GM21786 (cell line): ENCODE measurements at regions not wholly inside any gene's neighbourhood (a gene's known extent, or its start where the extent isn't known, plus 50 kb on each side); places are given as distances from the start of the nearest gene placed in this dataset.
"Not testable (repeated sequence)": the region's sequence is repeated elsewhere in the genome, so short reads cannot be mapped to it uniquely, and the experiment has no call there.

Experiments used
- ATAC-seq: cut with Tn5 transposase; IDR thresholded peaks from one replicate; pipeline ENCODE4 v1.9.1; 2021; ENCODE audit not compliant: unreplicated experiment

GRCh38 chr7:125278318-125278717, 348.7 kb upstream of the POT1 start:
- ATAC-seq = no peak

GRCh38 chr7:125274742-125275141, 345.1 kb upstream of the POT1 start:
- not testable (repeated sequence) for ATAC-seq

- not testable (repeated sequence) for ATAC-seq
Measured at GRCh38 chr7:125264174-125264856, 334.7 kb upstream of the POT1 start.

GRCh38 chr7:125258876-125259417, 329.3 kb upstream of the POT1 start:
- ATAC-seq = not testable (repeated sequence)

GRCh38 chr7:125257617-125258016, 328.0 kb upstream of the POT1 start:
- no peak for ATAC-seq

- ATAC-seq = no peak
Measured at GRCh38 chr7:125256446-125256845, 326.8 kb upstream of the POT1 start.

- no peak for ATAC-seq
Measured at GRCh38 chr7:125255810-125256209, 326.2 kb upstream of the POT1 start.

- ATAC-seq = no peak
Measured at GRCh38 chr7:125254566-125254965, 324.9 kb upstream of the POT1 start.

- no peak for ATAC-seq
Measured at GRCh38 chr7:125253452-125254190, 324.0 kb upstream of the POT1 start.

- ATAC-seq = no peak
Measured at GRCh38 chr7:125247514-125248098, 318.0 kb upstream of the POT1 start.

GRCh38 chr7:125246706-125247105, 317.1 kb upstream of the POT1 start:
- ATAC-seq = no peak

GRCh38 chr7:125241548-125241947, 311.9 kb upstream of the POT1 start:
- no peak for ATAC-seq

GRCh38 chr7:125222596-125222995, 293.0 kb upstream of the POT1 start:
- no peak for ATAC-seq

- ATAC-seq = no peak
Measured at GRCh38 chr7:125218076-125218475, 288.5 kb upstream of the POT1 start.

GRCh38 chr7:125201002-125201401, 271.4 kb upstream of the POT1 start:
- no peak for ATAC-seq

- no peak for ATAC-seq
Measured at GRCh38 chr7:125197731-125198393, 268.2 kb upstream of the POT1 start.

- no peak for ATAC-seq
Measured at GRCh38 chr7:125195156-125195555, 265.5 kb upstream of the POT1 start.

- no peak for ATAC-seq
Measured at GRCh38 chr7:125193263-125193662, 263.6 kb upstream of the POT1 start.

- ATAC-seq = no peak
Measured at GRCh38 chr7:125184801-125185200, 255.2 kb upstream of the POT1 start.

GRCh38 chr7:125181569-125182267, 252.1 kb upstream of the POT1 start:
- not testable (repeated sequence) for ATAC-seq

GRCh38 chr7:125173571-125173970, 243.9 kb upstream of the POT1 start:
- ATAC-seq = no peak
